ENCODE measurements at regions not wholly inside any gene's neighbourhood (a gene's known extent, or its start where the extent isn't known, plus 50 kb on each side); places are given as distances from the start of the nearest gene placed in this dataset.

- ChIA-PET POLR2A (no interaction called here), CTCF (no interaction called here)
- H3K27ac ChIP-seq (ENCODE audit: low read length in 2 of 2): no peak overlapping the region
- no peak for ATAC-seq (ENCODE audit: low read depth)
- 99% methylated on average over 6 of the region's 6 CpGs for WGBS (ENCODE audit: insufficient coverage)
- Mint-ChIP-seq H3K4me1 (peaks cover 4% of the 10 kb centered on the region), H3K4me3 (no peak overlapping the region), H3K27me3 (no peaks in the 10 kb centered on the region), H3K27ac (no peak overlapping the region), H3K9me3 (ENCODE audit: insufficient read depth) (no peaks in the 10 kb centered on the region)
- no peak overlapping the region for H3K4me2 ChIP-seq (replicated peaks; ENCODE audit: low read depth, low read length, poor library complexity, severe bottlenecking)
- peaks cover 0 to 11% of the 10 kb centered on the region in 2 donors for H3K4me1 ChIP-seq (ENCODE audit: control insufficient read depth in 2 of 2, insufficient read depth in 2 of 2, low read length in 2 of 2)
- H2AFZ ChIP-seq (ENCODE audit: insufficient read depth, low read depth, low read length, poor library complexity, severe bottlenecking): no peak overlapping the region
- no peaks in the 10 kb centered on the region for H3K79me2 ChIP-seq (ENCODE audit: control insufficient read depth, insufficient read depth, low read length)
- H4K20me1 ChIP-seq (ENCODE audit: control insufficient read depth, insufficient read depth, low read length, poor library complexity, severe bottlenecking): no peaks in the 10 kb centered on the region
- no peak for TF ChIP-seq CTCF (IDR thresholded peaks at IDR 0.05)
- no peak for TF ChIP-seq EZH2 (IDR thresholded peaks at IDR 0.05; ENCODE audit: borderline replicate concordance, insufficient read depth, low read depth, low read length, poor library complexity, severe bottlenecking)
- H3K9ac ChIP-seq (ENCODE audit: low read length): no peak overlapping the region
- DNase-seq: no peak
- H3K9me3 ChIP-seq (ENCODE audit: control extremely low read depth in 1 of 3, control insufficient read depth in 2 of 3, insufficient read depth in 1 of 3, low read length in 2 of 3): no peaks in the 10 kb centered on the region
- no peaks in the 10 kb centered on the region for H3K36me3 ChIP-seq (replicated peaks in 1 of 2; ENCODE audit: control extremely low read depth in 1 of 2, control insufficient read depth in 1 of 2, extremely low read depth in 1 of 2, insufficient read depth in 2 of 2, low read length in 1 of 2)
- H3K27me3 ChIP-seq (replicated peaks in 1 of 4; ENCODE audit: control extremely low read depth in 1 of 4, control insufficient read depth in 3 of 4, insufficient read depth in 4 of 4, low read length in 3 of 4): no peaks in the 10 kb centered on the region
- intact Hi-C loops (cut with micrococcal nuclease): no loop called here
- no peak overlapping the region for H3K4me3 ChIP-seq (ENCODE audit: control extremely low read depth in 1 of 5, extremely low read depth in 1 of 5, insufficient read depth in 1 of 5, low read depth in 2 of 5, low read length in 4 of 5)
Measured at GRCh38 chr18:79581406-79581805, 98.2 kb upstream of the CTDP1 start.

GRCh38 chr18:79581911-79582310 lies 97.7 kb upstream of the CTDP1 start:
- H3K27ac Mint-ChIP-seq: no peak overlapping the region
- no peak overlapping the region for H3K4me3 ChIP-seq (ENCODE audit: control extremely low read depth in 1 of 5, extremely low read depth in 1 of 5, insufficient read depth in 1 of 5, low read depth in 2 of 5, low read length in 4 of 5)
- H3K9me3 Mint-ChIP-seq (ENCODE audit: insufficient read depth): no peaks in the 10 kb centered on the region
- CTCF ChIA-PET: no interaction called here
- no peaks in the 10 kb centered on the region for H3K27me3 ChIP-seq (replicated peaks in 1 of 4; ENCODE audit: control extremely low read depth in 1 of 4, control insufficient read depth in 3 of 4, insufficient read depth in 4 of 4, low read length in 3 of 4)
- no peaks in the 10 kb centered on the region for H3K9me3 ChIP-seq (ENCODE audit: control extremely low read depth in 1 of 3, control insufficient read depth in 2 of 3, insufficient read depth in 1 of 3, low read length in 2 of 3)
- POLR2A ChIA-PET: no interaction called here
- DNase-seq (no peak), ATAC-seq (ENCODE audit: low read depth) (no peak)
- no peaks in the 10 kb centered on the region for H3K36me3 ChIP-seq (replicated peaks in 1 of 2; ENCODE audit: control extremely low read depth in 1 of 2, control insufficient read depth in 1 of 2, extremely low read depth in 1 of 2, insufficient read depth in 2 of 2, low read length in 1 of 2)
- no peaks in the 10 kb centered on the region for H3K79me2 ChIP-seq (ENCODE audit: control insufficient read depth, insufficient read depth, low read length)
- H3K4me1 ChIP-seq (ENCODE audit: control insufficient read depth in 2 of 2, insufficient read depth in 2 of 2, low read length in 2 of 2): peaks cover 0 to 11% of the 10 kb centered on the region in 2 donors
- peaks cover 4% of the 10 kb centered on the region for H3K4me1 Mint-ChIP-seq
- no peak overlapping the region for H3K4me2 ChIP-seq (replicated peaks; ENCODE audit: low read depth, low read length, poor library complexity, severe bottlenecking)
- 98% methylated on average over 8 of the region's 8 CpGs for WGBS (ENCODE audit: insufficient coverage)
- no peak overlapping the region for H3K4me3 Mint-ChIP-seq
- H2AFZ ChIP-seq (ENCODE audit: insufficient read depth, low read depth, low read length, poor library complexity, severe bottlenecking): no peak overlapping the region
- no peak overlapping the region for H3K9ac ChIP-seq (ENCODE audit: low read length)
- intact Hi-C loops (cut with micrococcal nuclease): no loop called here
- H4K20me1 ChIP-seq (ENCODE audit: control insufficient read depth, insufficient read depth, low read length, poor library complexity, severe bottlenecking): no peaks in the 10 kb centered on the region
- no peak overlapping the region for H3K27ac ChIP-seq (ENCODE audit: low read length in 2 of 2)
- TF ChIP-seq EZH2 (IDR thresholded peaks at IDR 0.05; ENCODE audit: borderline replicate concordance, insufficient read depth, low read depth, low read length, poor library complexity, severe bottlenecking) (no peak), CTCF (IDR thresholded peaks at IDR 0.05) (no peak)
- H3K27me3 Mint-ChIP-seq: no peaks in the 10 kb centered on the region

All from B cell (primary cell).